ENCODE measurements at regions not wholly inside any gene's neighbourhood (a gene's known extent, or its start where the extent isn't known, plus 50 kb on each side); places are given as distances from the start of the nearest gene placed in this dataset.

DNA sequence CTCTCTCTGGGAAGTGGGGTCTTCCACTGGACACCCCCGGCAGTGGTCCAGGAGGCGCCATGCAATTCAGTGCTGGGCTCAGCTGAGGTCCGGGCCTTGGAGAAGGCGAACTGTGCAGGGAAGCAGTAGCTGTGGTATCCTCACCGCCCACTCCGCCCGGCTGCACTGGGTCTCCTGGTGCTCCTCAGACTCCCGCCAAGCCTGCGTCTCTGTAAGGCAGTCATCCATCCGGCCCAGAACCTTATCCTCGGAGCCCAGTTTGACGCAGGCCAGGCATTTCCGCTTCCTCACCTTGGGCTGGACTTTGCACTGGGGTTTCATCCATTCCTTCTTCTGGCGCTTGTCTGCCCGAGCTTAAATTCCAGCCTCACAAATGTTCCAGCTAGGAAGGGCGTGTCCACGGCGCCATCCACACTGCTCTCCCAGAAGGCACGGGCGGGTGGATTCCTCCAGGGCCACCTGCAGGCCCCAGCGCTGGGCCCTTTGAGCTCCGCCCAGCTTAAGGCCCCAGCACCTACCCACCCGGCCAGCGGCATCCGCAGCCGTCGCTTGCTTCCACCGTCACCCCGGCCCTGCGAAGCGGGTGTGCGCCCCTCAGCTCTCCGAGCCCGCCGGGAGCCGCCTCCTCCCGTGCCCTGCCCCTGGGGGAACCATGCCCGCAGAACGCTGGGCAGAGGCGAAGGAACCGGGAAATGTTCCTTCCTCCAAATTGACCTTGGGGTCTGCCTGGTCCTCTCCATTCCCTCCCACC lies 1884.8 kb downstream of the TP53TG3F start:
- peaks cover 0 to 4% (median 1%) of the 10 kb centered on the region in 4 donors for H3K9me3 ChIP-seq
- no peak overlapping the region for H3K4me3 ChIP-seq
- no peak for DNase-seq
- WGBS, 2 donors, result 74 to 83% methylated on average over 41 of the region's 41 CpGs
- H3K27me3 ChIP-seq, result no peaks in the 10 kb centered on the region
- no peaks in the 10 kb centered on the region for H3K4me1 ChIP-seq
- no peak overlapping the region for H3K27ac ChIP-seq
- TF ChIP-seq POLR2AphosphoS5 (IDR thresholded peaks at IDR 0.05), result no peak
- TF ChIP-seq EP300 (IDR thresholded peaks at IDR 0.05), result no peak
- no peak for TF ChIP-seq POLR2A (IDR thresholded peaks at IDR 0.05)
- TF ChIP-seq, protein P1, sequence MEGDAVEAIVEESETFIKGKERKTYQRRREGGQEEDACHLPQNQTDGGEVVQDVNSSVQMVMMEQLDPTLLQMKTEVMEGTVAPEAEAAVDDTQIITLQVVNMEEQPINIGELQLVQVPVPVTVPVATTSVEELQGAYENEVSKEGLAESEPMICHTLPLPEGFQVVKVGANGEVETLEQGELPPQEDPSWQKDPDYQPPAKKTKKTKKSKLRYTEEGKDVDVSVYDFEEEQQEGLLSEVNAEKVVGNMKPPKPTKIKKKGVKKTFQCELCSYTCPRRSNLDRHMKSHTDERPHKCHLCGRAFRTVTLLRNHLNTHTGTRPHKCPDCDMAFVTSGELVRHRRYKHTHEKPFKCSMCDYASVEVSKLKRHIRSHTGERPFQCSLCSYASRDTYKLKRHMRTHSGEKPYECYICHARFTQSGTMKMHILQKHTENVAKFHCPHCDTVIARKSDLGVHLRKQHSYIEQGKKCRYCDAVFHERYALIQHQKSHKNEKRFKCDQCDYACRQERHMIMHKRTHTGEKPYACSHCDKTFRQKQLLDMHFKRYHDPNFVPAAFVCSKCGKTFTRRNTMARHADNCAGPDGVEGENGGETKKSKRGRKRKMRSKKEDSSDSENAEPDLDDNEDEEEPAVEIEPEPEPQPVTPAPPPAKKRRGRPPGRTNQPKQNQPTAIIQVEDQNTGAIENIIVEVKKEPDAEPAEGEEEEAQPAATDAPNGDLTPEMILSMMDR (IDR thresholded peaks at IDR 0.05), result no peak
- no peaks in the 10 kb centered on the region for H3K36me3 ChIP-seq
- intact Hi-C loops (cut with DNase I), result no loop called here

DNA sequence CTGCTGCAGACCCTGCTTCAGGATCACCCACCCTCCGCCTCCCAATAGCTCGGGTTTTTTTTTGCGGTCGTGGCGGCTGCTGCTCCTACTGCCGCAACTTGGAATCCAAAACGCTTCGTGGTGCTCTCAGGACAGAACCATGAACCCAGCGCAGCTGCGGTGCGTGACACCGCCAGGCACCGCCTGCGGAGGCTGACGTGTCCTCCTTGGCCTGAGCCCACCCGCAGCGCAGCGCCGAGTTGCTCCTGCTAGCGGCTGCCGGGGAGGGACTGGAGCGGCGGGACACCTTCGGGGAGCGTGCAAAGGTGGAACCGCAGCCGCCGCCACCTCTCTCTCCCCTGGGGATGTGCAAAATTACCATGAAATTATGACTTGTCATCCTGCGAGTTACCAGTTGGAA lies 1893.0 kb downstream of the TP53TG3F start:
- H3K4me1 ChIP-seq, result no peaks in the 10 kb centered on the region
- H3K27me3 ChIP-seq, result peaks cover 0 to 9% (median 0%) of the 10 kb centered on the region in 3 donors
- H3K27ac ChIP-seq, result no peak overlapping the region
- H3K4me3 ChIP-seq, result no peak overlapping the region
- no peaks in the 10 kb centered on the region for H3K36me3 ChIP-seq
- TF ChIP-seq POLR2A (IDR thresholded peaks at IDR 0.05), result no peak
- TF ChIP-seq, protein P1 (IDR thresholded peaks at IDR 0.05), result no peak
- TF ChIP-seq EP300 (IDR thresholded peaks at IDR 0.05), result no peak
- TF ChIP-seq POLR2AphosphoS5 (IDR thresholded peaks at IDR 0.05), result no peak
- WGBS, 2 donors, result 59 to 72% methylated on average over 29 of the region's 29 CpGs
- peaks cover 0 to 4% (median 0%) of the 10 kb centered on the region in 4 donors for H3K9me3 ChIP-seq
- intact Hi-C loops (cut with DNase I), result no loop called here
- no peak for DNase-seq

DNA sequence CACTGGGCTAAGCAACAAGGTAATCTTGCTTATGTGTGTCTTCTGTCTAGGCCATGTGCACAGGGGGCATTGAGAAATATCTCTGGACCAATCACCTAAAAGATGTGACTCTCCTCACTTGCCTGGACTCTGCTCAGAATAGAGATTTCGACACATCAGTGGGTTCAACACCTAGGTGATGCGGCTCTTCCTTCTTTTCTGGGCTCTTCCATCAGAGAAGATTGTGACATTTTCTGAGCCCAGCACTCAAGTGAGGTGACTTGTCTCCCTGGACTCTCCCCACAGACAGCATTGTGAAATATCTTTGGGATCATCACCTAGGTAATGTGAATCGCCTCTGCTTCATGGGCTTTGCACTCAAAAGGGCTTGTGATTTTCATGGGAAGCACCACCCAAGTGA lies 1904.1 kb downstream of the TP53TG3F start:
- TF ChIP-seq EP300 (IDR thresholded peaks at IDR 0.05) (no peak), POLR2A (IDR thresholded peaks at IDR 0.05) (no peak), POLR2AphosphoS5 (IDR thresholded peaks at IDR 0.05) (no peak)
- TF ChIP-seq, protein P1 (IDR thresholded peaks at IDR 0.05), result no peak
- no peak for DNase-seq
- intact Hi-C loops (cut with DNase I), result no loop called here
- H3K9me3 ChIP-seq, result peaks cover 0 to 6% (median 0%) of the 10 kb centered on the region in 4 donors
- no peaks in the 10 kb centered on the region for H3K4me1 ChIP-seq
- 70 to 72% methylated on average over 3 of the region's 3 CpGs for WGBS, 2 donors
- H3K36me3 ChIP-seq, result no peaks in the 10 kb centered on the region
- H3K27ac ChIP-seq, result no peak overlapping the region
- H3K27me3 ChIP-seq, result no peaks in the 10 kb centered on the region
- H3K4me3 ChIP-seq, result no peak overlapping the region

DNA sequence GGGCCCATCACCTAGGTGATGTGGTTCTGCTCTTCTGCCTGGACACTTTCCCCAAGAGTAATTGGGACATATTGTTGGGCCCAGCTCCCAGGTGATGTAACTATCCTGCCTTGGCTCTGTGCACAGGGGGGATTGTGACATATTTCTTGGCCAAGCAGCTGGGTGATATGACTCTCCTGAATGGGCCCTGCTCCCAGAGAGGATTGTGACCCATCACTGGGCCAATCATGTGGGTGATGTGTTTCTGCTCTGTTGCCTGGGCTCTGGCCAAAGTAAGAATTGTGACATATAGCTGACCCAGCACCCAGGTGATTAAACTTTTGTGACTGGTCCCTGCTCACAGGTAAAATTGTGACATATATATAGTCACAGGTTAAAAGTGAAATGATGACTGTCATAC lies 1904.9 kb downstream of the TP53TG3F start:
- H3K4me1 ChIP-seq, result no peaks in the 10 kb centered on the region
- no peaks in the 10 kb centered on the region for H3K36me3 ChIP-seq
- no peak overlapping the region for H3K27ac ChIP-seq
- H3K4me3 ChIP-seq, result no peak overlapping the region
- no peaks in the 10 kb centered on the region for H3K27me3 ChIP-seq
- TF ChIP-seq, protein P1 (IDR thresholded peaks at IDR 0.05), result no peak
- TF ChIP-seq POLR2AphosphoS5 (IDR thresholded peaks at IDR 0.05) (no peak), POLR2A (IDR thresholded peaks at IDR 0.05) (no peak), EP300 (IDR thresholded peaks at IDR 0.05) (no peak)
- no peak for DNase-seq
- intact Hi-C loops (cut with DNase I), result no loop called here
- H3K9me3 ChIP-seq, result peaks cover 0 to 6% (median 0%) of the 10 kb centered on the region in 4 donors

DNA sequence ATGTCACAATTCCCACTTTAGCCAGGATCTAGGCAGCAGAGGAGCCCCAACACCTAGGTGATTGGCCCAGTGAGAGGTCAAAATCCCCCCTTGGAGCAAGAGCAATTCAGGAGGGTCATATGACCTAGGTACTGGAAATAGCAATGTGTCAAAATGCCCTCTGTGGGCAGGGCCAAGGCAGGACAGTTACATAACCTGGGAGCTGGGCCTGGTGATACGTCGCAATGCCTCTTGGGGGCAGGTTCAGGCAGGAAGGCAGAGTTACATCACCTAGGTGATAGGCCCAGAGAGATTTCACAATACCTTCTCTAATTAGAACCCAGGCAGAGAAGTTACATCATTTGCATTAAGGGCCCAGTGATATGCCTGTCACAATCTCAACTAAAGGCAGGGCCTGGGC lies 1906.3 kb downstream of the TP53TG3F start:
- Histone ChIP-seq H3K27me3 (no peaks in the 10 kb centered on the region), H3K36me3 (no peaks in the 10 kb centered on the region), H3K27ac (no peak overlapping the region), H3K9me3 (peaks cover 0 to 6% (median 0%) of the 10 kb centered on the region in 4 donors), H3K4me1 (no peaks in the 10 kb centered on the region), H3K4me3 (no peak overlapping the region)
- no peak for TF ChIP-seq EP300 (IDR thresholded peaks at IDR 0.05)
- TF ChIP-seq POLR2A (IDR thresholded peaks at IDR 0.05), result no peak
- no peak for TF ChIP-seq POLR2AphosphoS5 (IDR thresholded peaks at IDR 0.05)
- TF ChIP-seq, protein P1 (IDR thresholded peaks at IDR 0.05), result no peak
- no peak for DNase-seq
- intact Hi-C loops (cut with DNase I), result no loop called here
- 71 to 80% methylated on average over 2 of the region's 2 CpGs for WGBS, 2 donors

All from sigmoid colon (tissue), 6 donors.